HG03175 (cell line): ENCODE measurements at regions not wholly inside any gene's neighbourhood (a gene's known extent, or its start where the extent isn't known, plus 50 kb on each side); places are given as distances from the start of the nearest gene placed in this dataset.

Source experiments
- ATAC-seq: cut with Tn5 transposase; IDR thresholded peaks from one replicate; pipeline ENCODE4 v1.9.1; 2021; ENCODE audit warnings: mild to moderate bottlenecking, moderate library complexity; ENCODE audit not compliant: unreplicated experiment

DNA sequence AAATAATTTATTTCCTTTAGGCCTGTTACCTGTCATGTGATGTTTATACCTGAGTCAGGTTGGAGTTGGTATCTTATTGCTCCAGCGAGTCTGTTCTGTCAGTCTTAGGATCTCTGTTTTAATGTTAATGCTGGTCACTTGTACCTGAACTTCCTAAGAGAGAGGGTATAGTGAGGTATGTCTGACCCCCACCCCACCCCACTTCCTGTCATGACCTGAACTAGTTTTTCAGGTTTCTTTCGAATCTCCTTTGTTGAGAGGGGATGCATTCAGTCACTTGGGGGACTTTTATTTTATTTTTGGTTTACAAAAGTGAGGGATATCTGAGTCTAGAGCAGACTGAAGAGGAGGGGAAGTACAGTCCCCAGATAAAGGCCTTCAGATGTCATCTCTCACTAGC lies 769.0 kb upstream of the COBL start:
- ATAC-seq: no peak

DNA sequence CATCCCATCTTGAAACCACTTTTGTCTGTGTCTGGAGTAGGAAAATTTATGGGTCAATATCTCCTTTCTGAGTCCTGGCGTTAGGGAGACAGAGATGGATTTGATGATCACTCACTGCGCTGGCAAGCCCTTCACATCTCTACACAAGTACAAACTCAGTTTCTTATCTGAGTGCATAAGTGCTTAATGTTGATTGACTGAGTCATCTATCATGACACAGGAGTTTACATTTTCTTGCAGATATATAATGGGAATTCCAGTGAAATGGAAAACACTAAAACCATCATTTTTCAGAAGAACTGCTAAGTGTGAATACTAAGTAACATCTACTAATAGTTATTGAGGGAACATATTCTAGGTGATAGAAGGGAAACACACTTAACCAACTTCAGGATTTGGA lies 763.9 kb upstream of the COBL start:
- ATAC-seq: no peak

DNA sequence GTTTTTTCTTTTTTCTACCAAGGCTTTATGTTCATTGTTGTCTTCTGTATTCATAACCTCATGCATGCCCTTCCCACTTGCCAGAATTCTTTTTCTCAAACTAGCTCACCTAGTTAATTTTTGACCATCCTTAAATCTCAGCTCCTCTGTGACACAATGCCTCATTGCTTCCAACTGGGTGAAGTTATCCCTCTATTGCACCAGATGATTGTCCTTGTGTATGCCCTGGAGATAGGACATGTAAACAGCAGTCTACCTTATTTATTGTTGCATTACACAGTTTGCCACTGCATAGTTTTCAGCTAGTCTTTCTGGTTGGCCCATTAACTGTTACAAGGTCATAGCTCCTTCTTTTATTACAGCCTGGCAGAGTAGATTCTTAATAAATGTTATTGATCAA lies 763.1 kb upstream of the COBL start:
- ATAC-seq: no peak

DNA sequence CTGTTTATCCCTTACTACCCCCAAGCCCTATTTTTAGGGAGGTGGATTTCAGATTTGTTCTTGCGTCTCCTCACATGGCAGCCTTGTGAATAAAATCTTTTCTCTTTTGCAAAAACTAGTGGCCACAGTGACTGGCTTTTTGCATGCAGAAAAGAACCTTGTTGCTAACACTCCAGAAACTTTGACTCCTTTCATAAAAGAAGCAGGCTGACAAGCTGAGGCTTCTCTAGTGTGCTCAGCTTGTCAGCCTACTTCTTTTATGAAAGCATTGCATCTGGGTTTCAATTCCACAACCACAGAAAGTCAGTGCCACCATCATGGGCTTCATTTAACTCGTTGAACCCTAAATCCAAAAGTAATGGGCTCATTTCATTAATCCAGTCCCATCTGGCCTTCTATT lies 761.0 kb upstream of the COBL start:
- ATAC-seq: no peak

DNA sequence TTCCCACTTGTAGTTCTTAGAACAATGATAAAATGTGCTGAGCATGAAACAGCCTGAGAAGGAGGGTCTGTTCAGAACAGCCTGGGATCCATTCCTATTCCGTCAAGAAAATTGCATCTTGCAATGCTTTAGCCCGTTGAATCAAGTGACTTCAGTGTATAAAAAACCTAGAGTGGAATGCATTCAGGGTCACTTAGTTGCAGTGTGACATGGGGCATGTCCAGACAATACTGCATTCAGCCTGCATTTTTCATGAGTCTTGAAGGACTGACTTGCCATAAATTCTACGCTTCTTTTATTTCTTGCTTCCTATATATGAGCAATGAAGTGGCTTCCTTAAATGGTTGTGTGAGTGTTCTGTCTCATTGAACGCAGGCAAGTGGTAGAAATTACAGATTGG lies 758.3 kb upstream of the COBL start:
- ATAC-seq: no peak

DNA sequence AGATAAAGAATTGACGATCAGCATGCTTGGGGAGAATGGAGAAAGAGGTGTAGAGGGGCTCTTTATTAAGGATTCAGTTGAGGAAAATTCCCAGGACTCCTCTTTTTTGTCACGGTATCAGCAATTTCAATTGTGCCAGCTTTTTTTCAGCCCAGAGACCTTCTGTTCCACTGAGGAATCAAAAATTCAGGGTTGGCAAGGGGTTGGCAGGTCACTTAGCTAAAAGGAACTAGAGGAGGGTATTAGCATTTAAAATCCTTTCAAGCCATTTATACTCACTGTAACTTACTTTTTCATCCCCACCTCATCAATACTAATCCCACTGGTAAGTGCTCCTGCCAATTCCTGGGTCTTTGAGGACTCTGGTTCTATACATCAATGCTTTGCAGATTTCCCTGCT lies 757.5 kb upstream of the COBL start:
- no peak for ATAC-seq

DNA sequence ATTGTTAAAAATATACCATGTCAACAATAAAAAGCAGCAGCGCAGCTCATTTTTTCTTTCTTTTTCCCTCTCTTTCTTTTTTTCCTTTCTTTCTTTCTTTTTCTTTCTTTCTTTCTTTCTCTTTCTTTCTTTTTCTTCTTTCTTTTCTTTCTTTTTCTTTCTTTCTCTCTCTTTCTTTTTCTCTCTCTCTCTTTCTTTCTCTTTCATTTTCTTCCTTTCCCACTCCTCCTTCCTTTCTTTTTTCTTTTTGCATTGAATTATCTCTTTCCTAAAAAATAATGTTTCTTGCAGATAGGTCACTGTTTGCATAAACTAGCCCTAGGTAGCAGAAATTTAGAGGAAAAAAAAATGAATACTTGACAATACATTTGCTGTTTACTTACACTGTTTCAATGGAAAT lies 755.1 kb upstream of the COBL start:
- ATAC-seq: no peak

DNA sequence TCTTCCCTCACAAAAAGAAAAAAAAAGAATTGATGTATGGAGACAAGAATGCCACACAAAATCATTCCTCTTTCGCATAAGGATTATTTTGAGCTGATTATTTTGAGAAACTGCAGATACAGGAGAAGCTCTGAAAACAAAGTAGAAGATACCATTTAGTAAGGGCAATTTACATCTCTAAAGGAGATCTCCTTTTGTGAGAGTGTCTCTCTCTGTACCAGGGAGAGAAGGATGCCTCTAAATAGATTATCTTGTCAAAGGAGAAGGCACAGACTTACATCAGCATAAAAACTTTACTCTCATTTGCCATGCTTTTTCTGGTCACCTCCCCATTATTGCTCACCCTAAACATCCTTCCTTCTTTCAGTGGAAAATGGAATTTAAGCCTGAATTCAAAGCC lies 747.9 kb upstream of the COBL start:
- ATAC-seq: no peak

DNA sequence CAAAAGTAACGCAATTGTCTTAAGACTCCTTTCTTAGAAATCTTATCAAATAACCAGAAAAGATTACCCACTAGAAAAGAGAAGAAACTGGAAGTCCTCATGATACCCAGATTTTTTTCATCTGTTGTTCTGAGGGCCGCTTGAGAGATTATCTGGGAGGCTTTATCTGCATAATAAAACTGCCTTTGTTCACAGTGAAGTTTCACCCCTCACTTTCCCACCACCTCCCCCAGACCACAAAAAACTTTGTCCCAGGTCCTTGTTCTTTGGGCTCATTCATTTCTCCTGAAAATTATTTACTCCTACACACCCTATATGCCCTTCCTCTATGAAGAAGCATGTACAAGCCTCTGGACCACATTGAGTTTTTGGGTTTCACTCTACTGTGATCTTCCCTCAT lies 745.1 kb upstream of the COBL start:
- no peak for ATAC-seq

DNA sequence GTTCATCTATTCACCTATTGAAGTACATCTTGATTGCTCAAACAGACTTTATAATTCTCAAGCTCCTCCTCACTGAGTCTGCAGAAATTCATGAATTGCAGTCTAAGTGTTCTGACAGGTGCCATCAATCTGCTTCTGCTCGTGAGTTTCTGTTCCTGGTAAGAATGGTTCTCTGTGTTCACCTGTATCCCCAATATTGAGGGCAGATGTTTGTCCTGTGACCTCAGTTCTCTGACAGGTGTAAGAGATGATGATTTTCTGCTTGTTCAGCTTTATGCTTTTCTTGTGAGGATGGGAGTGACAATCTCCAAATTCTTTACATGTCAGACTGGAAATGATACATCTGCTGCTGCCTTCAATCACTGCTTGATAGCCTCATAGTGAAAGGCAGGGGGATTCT lies 736.9 kb upstream of the COBL start:
- ATAC-seq: no peak

DNA sequence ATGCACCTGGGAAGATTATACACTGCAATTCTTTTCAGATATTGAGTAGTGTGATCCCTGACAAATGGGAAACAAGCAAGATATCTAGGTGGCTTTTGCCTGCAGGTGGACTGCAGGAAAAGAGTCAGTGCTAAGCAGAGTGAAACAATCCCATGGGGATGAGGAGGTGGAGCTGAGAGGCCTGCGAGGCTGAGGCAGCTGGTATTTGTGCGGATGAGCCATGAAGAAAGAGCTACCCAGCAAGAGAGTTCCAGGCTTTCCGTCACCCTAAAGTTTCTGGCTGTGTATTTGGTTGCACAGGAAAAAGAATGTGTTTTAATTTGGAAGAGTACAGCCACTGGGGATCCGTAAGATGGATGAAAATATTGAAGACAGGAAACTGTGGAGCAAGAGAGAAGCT lies 714.1 kb upstream of the COBL start:
- ATAC-seq: no peak

DNA sequence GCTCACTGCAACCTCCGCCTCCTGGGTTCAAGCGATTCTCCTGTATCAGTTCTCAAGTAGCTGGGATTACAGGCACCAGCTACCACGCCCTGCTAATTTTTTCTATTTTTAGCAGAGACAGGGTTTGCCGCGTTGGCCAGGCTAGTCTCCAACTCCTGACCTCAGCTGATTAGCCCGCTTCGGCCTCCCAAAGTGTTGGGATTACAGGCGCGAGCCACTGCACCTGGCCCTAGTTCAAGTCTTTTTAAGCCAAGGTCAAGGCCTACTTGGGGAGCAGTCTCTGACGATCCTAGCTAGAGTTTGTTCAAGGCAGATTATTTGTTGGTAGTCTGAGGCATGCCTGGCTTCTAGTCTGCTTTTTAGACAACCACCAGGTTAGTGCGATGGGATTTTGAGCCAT lies 709.5 kb upstream of the COBL start:
- ATAC-seq: no peak

DNA sequence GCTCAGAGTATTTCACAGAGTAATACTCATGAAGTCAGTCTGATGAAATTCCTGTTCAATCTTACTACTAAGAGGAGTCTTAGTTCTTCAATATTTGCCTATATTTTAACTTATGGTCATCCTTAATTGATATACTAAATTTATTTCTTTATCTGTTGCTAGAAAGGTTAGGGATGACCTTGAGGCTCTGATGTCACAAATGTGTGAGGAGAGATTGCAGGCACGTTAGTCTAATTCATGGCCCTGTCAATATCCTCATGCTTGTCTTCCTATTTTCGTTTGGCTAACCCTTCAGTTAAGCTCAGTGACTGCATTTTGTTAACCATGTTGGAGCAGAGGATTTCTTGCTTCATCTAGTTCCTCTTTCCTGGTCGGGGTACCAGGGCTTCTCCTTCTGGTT lies 704.7 kb upstream of the COBL start:
- no peak for ATAC-seq

DNA sequence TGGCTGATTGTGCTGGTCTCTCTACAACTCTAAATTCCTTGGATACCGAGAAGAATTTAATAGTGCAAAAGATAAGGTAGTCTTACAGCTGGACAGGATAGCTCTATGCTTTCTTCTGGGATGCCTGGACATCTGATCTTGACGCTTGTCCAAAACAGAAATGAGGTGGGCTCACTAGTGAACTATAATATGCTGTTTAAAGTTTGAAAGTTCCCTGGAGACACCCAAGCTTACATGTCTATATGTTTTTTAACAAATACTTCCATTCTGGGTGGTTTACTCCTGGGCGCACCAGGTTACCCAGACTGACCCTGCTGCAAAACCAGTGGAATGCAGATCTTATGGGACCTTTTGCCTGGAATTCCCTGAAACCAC lies 702.1 kb upstream of the COBL start:
- ATAC-seq: no peak

DNA sequence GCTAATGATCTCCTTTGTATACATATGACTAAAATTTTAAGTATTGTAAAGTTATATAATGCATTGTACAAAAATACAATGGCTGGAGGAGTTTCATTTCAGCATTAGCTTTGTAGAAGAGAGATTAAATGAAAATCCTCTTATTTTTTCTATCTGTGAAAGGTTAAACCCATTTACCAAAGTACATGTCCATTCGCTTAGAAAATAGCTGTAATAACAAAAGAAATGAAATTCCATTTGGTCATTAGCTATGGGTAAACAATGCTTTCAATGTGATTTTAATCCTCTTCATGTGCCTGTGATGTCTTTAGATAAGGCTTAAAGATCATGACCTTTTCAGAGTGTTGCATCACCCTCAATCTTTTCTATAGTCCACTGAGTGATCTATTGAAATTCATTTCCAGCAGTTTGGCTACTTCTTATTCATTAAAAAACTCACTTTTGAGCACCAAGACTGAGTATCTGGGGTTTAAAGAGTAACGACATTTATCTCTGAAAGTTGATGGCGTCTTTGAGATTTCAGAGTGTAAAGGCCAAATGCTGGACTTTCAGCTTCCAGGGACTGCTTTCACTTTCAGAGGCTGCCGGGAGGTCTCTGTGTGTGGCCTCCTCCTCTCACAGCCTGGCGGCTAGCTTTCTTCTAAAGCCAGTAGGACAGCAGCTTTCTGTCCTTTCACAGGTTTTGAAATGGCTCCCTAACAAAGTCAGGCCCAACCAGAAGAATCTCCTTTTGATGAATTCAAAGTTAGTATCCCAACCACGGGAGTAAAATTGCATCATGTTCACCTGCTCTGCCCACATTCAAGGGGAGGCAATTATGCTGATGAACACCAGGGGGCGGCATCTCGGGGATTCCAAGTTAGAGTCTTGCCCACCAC lies 701.4 kb upstream of the COBL start:
- no peak for ATAC-seq

DNA sequence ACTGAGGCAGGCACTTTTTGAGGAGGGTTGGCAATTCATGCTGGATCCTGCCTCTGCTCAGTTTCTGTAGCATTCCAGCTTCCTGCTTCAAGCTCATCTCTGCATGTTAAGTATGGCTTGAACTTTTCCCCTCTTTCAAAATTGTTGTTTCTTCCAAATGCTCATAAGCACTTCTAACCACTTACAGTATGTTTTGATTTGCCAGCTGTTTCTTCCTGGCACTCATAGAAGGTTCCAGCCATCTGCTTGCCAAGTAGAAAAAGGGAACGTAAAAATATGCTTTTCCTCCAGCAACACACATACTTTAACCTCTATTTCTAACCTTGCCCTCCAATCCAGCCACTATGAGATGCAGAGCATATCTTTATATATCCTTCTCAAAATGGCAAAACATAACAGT lies 692.6 kb upstream of the COBL start:
- ATAC-seq: no peak

DNA sequence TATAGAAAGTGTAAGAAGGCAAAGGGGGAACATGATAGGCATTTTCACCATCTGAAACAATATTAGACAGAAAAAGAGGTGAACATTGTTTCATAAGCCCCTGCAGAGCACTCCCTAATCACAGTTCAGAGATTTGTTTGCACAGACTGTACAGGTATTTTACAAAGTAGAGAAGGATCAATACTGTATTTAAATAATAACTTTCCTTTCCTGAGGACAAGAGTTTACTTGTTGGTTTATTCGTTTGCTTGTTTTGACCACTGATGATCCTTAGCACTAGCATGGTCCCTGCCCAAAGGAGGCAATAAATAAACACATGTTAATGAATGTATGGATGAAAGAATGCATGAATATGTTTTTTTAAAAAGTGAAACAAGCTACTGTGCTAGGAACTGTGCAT lies 690.1 kb upstream of the COBL start:
- no peak for ATAC-seq

DNA sequence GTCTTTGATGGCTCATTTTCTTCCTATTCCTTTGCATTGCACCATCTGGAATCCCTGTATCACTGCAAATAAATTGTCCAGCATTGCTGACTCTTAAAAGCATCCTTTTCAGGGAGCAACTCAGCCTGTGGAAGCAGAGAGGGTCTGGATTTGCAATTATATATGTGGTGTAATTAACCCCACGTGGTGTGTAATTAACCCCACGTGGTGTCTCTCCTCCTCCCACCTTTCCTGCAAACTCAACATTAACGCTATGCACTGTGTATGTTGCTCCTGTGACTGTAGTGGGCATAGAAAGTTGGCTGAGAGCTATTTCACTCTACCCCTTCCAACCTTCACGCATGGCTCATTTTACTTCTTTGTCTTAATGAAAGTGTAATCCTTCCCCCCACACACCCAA lies 689.0 kb upstream of the COBL start:
- no peak for ATAC-seq

DNA sequence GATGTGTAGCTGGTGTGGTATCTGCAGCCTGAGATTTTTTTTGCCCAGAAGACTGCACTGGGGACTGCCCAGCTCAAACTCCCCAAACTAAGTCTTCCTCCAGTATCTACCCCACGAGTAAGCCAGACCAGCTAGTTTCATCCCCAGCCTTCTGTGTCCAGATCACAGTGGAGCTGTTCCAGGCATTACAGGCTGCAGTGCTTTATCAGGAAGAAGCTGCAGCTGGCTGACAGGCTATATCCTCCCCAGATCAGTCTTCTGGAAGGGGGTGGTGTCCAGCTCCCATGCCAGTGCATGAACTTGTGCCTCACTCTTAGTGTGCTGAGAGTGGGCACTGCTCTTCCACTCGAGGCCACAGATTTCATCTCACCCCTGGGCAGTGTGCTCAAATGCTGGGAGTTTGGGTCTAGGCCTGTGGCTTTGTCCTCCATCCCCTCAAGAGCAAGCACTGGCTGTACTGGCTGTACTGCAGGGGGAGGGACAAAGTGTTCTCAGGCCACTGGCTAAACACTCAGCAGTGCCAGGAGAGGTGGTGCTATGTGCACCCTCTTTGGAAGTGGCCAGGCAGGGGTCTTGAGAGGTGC lies 679.1 kb upstream of the COBL start:
- ATAC-seq: no peak

DNA sequence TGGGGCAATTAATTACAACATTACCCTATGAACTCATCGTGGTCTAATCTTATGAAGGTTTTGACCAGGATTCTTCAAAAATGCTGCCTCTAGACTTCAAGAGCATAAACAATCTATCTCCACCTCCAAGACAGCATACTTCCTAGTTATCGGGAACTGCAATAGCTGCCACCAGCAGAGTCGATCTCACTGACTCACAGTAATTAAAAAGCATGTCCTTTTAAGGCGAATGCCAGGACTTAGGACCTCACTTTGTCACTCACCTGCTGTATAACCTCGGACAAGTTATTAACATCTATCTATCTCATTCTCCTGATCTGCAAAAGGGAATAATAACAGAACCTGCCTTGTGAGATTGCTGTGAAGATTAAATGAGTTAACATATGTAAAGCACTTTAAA lies 666.0 kb upstream of the COBL start:
- no peak for ATAC-seq

DNA sequence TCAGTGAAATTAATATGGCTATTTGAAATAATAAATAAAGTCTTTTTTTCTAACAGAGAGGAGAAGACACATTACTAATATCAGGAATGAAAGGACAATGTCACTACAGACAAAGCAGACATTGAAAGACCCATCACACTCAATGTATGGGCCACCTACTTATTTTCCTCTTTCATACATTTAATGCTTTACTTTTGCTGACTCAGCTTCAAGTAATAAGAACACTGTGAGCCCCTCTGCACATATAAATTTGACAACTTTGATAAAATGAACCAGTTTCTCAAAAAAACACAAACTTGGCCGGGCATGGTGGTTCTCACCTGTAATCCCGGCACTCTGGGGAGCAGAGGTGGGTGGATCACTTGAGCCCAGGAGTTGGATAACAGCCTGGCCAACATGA lies 664.2 kb upstream of the COBL start:
- ATAC-seq: no peak

DNA sequence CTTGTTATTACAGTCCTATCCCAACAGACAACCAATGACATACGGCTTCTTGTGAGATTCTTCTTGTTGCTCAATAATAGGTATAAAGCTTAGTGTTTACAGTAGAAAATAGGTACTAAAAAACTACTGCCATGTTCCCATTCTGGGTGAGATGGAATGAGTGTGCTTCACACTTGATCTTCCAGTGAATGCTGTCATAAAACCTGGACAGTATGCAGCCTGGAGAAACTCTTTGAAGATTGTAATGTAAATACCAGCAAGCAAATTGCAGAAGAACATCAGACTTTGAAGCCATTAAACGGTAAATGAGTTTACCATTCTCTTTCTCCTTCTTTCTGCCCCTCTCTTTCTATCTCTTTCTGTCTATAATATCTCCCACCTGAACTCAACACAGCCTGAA lies 663.7 kb upstream of the COBL start:
- ATAC-seq: no peak

DNA sequence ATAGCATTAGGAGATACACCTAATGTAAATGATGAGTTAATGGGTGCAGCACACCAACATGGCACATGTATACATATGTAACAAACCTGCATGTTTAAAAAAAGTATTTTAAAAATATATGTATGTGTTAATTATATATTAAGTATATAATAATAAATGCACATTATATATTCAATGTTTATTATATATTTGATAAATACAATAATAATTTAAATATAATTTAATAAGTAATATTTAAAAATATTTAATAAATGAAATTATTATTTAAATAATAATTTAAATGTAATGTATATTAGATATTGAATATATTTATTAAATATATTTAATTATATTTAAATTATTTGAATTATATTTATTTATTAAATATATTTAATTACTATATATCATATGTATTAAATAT lies 661.3 kb upstream of the COBL start:
- ATAC-seq: no peak
